ENCODE measurements at regions not wholly inside any gene's neighbourhood (a gene's known extent, or its start where the extent isn't known, plus 50 kb on each side); places are given as distances from the start of the nearest gene placed in this dataset.

GRCh38 chr21:38973552-38973951 is 167.8 kb downstream of the ETS2 start:
- H3K27me3 ChIP-seq (ENCODE audit: control insufficient read depth in 4 of 4, insufficient read depth in 4 of 4, low read length in 3 of 4) = no peaks in the 10 kb centered on the region
- H3K4me3 ChIP-seq (ENCODE audit: low read depth in 1 of 3, low read length in 3 of 3) = no peak overlapping the region
- H3K4me1 ChIP-seq (ENCODE audit: control insufficient read depth in 4 of 4, insufficient read depth in 4 of 4, low read length in 3 of 4) = no peaks in the 10 kb centered on the region
- no peak overlapping the region for H3K9ac ChIP-seq (ENCODE audit: low read depth in 1 of 2, low read length in 2 of 2)
- TF ChIP-seq EGR1 (IDR thresholded peaks at IDR 0.05; ENCODE audit: low read depth in 2 of 2) = no peak
- TF ChIP-seq, protein P1, sequence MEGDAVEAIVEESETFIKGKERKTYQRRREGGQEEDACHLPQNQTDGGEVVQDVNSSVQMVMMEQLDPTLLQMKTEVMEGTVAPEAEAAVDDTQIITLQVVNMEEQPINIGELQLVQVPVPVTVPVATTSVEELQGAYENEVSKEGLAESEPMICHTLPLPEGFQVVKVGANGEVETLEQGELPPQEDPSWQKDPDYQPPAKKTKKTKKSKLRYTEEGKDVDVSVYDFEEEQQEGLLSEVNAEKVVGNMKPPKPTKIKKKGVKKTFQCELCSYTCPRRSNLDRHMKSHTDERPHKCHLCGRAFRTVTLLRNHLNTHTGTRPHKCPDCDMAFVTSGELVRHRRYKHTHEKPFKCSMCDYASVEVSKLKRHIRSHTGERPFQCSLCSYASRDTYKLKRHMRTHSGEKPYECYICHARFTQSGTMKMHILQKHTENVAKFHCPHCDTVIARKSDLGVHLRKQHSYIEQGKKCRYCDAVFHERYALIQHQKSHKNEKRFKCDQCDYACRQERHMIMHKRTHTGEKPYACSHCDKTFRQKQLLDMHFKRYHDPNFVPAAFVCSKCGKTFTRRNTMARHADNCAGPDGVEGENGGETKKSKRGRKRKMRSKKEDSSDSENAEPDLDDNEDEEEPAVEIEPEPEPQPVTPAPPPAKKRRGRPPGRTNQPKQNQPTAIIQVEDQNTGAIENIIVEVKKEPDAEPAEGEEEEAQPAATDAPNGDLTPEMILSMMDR (IDR thresholded peaks at IDR 0.05; ENCODE audit: low read depth, low read length, missing input control) = no peak
- no peak for TF ChIP-seq TAF1 (conservative IDR thresholded peaks at IDR 0.05)
- no peak for TF ChIP-seq YY1 (IDR thresholded peaks at IDR 0.05)
- no peak for TF ChIP-seq MAX (IDR thresholded peaks at IDR 0.05)
- no peak for TF ChIP-seq SP1 (IDR thresholded peaks at IDR 0.05)
- no peak for TF ChIP-seq REST (IDR thresholded peaks at IDR 0.05)
- TF ChIP-seq ZBTB33 (IDR thresholded peaks at IDR 0.05) = no peak
- TF ChIP-seq NR2F2 (IDR thresholded peaks at IDR 0.05) = no peak
- TF ChIP-seq HNF4G (IDR thresholded peaks at IDR 0.05) = no peak
- no peak for TF ChIP-seq JUND (IDR thresholded peaks at IDR 0.05)
- no peak for TF ChIP-seq HNF4A (conservative IDR thresholded peaks at IDR 0.05)
- TF ChIP-seq RAD21 (IDR thresholded peaks at IDR 0.05) = no peak
- TF ChIP-seq FOXA2 (IDR thresholded peaks at IDR 0.05) = no peak
- no peak for TF ChIP-seq FOXA1 (IDR thresholded peaks at IDR 0.05)
- no peak for TF ChIP-seq RXRA (IDR thresholded peaks at IDR 0.05)
- TF ChIP-seq GABPA (IDR thresholded peaks at IDR 0.05 in 1 of 2, conservative IDR thresholded peaks at IDR 0.05 in 1 of 2) = no peak
- TF ChIP-seq, protein P2, sequence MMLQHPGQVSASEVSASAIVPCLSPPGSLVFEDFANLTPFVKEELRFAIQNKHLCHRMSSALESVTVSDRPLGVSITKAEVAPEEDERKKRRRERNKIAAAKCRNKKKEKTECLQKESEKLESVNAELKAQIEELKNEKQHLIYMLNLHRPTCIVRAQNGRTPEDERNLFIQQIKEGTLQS (IDR thresholded peaks at IDR 0.05) = no peak
- H3K36me3 ChIP-seq (ENCODE audit: control insufficient read depth in 4 of 4, insufficient read depth in 3 of 4, low read depth in 1 of 4, low read length in 3 of 4) = no peaks in the 10 kb centered on the region
- DNase-seq (ENCODE audit: low spot score) = no peak
- WGBS = 94% methylated on average over 6 of the region's 6 CpGs
- no peaks in the 10 kb centered on the region for H3K9me3 ChIP-seq (ENCODE audit: control insufficient read depth in 4 of 4, low read length in 3 of 4)
- no peak overlapping the region for H3K27ac ChIP-seq (ENCODE audit: low read depth in 1 of 2, low read length in 2 of 2)
